Activated CD4-positive, alpha-beta T cell treated with anti-CD3 and anti-CD28 coated beads, Interleukin-2, amount 50 U/mL, for 16 hours (primary cell): ENCODE measurements at regions not wholly inside any gene's neighbourhood (a gene's known extent, or its start where the extent isn't known, plus 50 kb on each side); places are given as distances from the start of the nearest gene placed in this dataset.

Source experiments
- DNase-seq: peaks from one replicate; pipeline ENCODE4 v3.0.0-alpha.2; 2020

- no peak for DNase-seq
These were observed 693.3 kb upstream of the KLHL29 start for GRCh38 chr2:22691666-22692065.

GRCh38 chr2:22692746-22693145, 692.2 kb upstream of the KLHL29 start:
- no peak for DNase-seq

- no peak for DNase-seq
These were observed 690.7 kb upstream of the KLHL29 start for GRCh38 chr2:22694300-22694699.

- DNase-seq = no peak
These were observed 690.1 kb upstream of the KLHL29 start for GRCh38 chr2:22694856-22695255.

- DNase-seq = no peak
These were observed 687.8 kb upstream of the KLHL29 start for GRCh38 chr2:22697054-22697788.

- DNase-seq = no peak
These were observed 683.3 kb upstream of the KLHL29 start for GRCh38 chr2:22701561-22702160.

GRCh38 chr2:22703286-22703920, 681.6 kb upstream of the KLHL29 start:
- DNase-seq = no peak

GRCh38 chr2:22719396-22719795, 665.6 kb upstream of the KLHL29 start:
- DNase-seq = no peak

GRCh38 chr2:22729466-22729865, 655.5 kb upstream of the KLHL29 start:
- DNase-seq = no peak

GRCh38 chr2:22734373-22735045, 650.5 kb upstream of the KLHL29 start:
- DNase-seq = no peak

GRCh38 chr2:22737144-22737543, 647.8 kb upstream of the KLHL29 start:
- DNase-seq = no peak

- DNase-seq = no peak
These were observed 643.8 kb upstream of the KLHL29 start for GRCh38 chr2:22741216-22741615.

GRCh38 chr2:22748909-22749308, 636.1 kb upstream of the KLHL29 start:
- no peak for DNase-seq

- no peak for DNase-seq
These were observed 631.5 kb upstream of the KLHL29 start for GRCh38 chr2:22753476-22753875.

- DNase-seq = no peak
These were observed 628.5 kb upstream of the KLHL29 start for GRCh38 chr2:22756276-22757043.

- no peak for DNase-seq
These were observed 615.5 kb upstream of the KLHL29 start for GRCh38 chr2:22769497-22769896.

- DNase-seq = no peak
These were observed 600.4 kb upstream of the KLHL29 start for GRCh38 chr2:22784566-22784965.

- DNase-seq = no peak
These were observed 598.2 kb upstream of the KLHL29 start for GRCh38 chr2:22786817-22787216.

- no peak for DNase-seq
These were observed 597.2 kb upstream of the KLHL29 start for GRCh38 chr2:22787745-22788144.

- no peak for DNase-seq
These were observed 596.1 kb upstream of the KLHL29 start for GRCh38 chr2:22788749-22789327.

GRCh38 chr2:22795287-22795866, 589.6 kb upstream of the KLHL29 start:
- no peak for DNase-seq

- no peak for DNase-seq
These were observed 586.6 kb upstream of the KLHL29 start for GRCh38 chr2:22798386-22798785.
